SIG-M5 (cell line): ENCODE measurements at regions not wholly inside any gene's neighbourhood (a gene's known extent, or its start where the extent isn't known, plus 50 kb on each side); places are given as distances from the start of the nearest gene placed in this dataset.
"Not testable (repeated sequence)": the region's sequence is repeated elsewhere in the genome, so short reads cannot be mapped to it uniquely, and the experiment has no call there.

Source experiments
- DNase-seq: peaks from one replicate; lab custom pipeline; 2025; lab: John Stamatoyannopoulos, UW

DNA sequence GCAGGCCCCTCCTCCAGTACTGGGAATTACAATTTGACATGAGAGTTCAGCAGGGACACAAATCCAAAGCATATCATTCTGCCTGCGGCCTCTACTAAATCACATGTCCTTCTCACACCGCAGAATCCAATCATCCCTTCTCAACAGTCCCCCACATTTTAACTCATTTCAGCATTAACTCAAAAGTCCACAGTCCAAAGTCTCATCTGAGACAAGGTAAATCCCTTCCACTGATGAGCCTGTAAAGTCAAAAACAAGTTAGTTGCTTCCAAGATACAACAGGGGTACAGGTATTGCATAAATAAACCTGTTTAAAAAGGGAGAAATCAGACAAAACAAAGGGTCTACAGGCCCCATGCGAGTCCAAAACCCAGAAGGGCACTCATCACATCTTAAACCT lies 64.0 kb downstream of the EBNA1BP2 start:
- DNase-seq: no peak

DNA sequence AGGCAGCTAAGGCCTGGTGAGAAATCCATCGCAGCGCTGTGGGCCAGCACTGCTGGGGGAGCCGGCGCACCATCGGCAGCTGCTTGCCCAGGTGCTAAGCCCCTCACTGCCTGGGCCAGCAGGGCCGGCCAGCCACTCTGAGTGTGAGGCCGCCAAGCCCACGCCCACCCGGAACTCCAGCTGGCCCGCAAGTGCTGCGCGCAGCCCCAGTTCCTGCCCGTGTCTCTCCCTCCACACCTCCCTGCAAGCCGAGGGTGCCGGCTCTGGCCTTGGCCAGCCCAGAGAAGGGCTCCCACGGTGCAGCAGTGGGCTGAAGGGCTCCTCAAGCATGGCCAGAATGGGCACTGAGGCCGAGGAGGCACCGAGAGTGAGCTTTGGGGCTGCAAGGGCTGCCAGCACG lies 64.4 kb downstream of the EBNA1BP2 start:
- DNase-seq: no peak

DNA sequence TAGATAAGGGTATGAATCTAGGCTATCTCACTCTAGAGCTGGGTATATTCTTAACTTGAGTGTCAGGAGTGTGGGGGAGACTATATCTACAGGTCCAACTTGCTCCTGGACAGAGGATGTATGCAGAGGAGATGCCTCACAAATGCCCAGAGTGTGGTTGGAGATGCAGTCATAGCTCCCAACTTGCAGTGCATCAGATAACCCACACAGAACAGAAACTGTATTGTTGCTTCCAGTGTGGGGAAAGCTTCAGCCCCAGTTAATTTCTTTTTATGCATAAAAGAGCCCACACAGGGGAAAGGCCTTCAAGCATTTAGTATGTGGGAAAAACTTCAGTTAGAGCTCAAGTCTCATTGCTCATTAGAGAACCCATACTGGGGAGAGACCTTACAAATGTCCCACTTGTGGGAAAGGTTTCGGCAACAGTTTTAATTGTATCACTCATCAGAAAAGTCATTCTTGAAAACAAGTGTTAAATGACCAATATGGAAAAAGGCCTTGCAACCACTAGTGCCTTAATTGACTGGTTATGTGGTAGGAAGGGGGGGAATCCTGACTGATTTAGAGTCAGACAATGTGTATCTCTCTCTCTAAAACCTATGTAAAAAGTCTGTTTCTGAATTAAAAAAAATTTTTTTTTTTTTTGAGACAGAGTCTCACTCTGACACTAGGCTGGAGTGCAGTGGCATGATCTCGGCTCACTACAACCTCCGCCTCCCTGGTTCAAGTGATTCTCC lies 67.9 kb downstream of the EBNA1BP2 start:
- DNase-seq: no peak

DNA sequence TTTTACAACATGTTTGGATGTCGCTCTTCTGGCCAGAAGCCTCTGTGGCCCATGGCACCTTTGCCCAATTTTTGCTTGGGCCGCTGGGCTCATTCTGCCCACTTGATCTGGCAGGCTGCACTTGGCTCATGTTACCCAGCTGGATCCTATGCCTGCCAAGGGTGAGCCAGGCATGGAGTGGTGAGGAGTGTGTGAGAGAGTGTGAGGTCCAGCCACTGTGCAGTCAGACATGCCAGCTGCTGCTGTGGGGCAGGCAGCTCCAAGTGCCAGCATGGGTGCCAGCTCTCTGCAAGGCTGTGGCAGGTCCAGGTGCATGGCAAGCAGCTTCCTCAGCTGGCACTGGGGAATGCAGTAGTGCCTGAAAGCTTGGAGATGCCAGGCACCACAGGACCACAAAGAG lies 71.0 kb downstream of the EBNA1BP2 start:
- no peak for DNase-seq

DNA sequence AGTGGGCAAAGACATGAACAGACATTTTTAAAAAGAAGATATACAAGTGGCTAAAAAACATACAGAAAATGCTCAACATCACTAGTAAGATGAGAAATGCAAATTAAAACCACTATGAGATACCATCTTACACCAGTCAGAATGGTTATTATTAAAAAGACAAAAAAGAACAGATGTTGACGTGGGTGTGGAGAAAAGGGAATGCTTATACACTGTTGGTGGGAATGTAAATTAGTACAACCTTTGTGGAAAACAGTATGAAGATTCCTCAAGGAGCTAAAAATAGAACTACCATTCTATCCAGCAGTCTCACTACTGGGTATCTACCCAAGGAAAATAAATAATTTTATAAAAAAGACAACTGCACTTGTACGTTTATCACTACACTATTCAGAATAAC lies 73.9 kb downstream of the EBNA1BP2 start:
- no peak for DNase-seq

DNA sequence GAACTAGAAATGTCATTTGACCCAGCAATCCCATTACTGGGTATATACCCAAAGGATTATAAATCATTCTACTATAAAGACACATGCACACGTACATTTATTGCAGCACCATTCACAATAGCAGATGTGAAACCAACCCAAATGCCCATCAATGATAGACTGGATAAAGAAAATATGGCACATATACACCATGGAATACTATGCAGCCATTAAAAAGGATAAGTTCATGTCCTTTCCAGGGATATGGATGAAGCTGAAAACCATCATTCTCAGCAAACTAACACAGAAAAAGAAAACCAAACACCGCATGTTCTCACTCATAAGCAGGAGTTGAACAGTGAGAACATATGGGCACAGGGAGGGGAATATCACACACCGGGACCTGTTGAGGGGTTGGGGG lies 75.6 kb downstream of the EBNA1BP2 start:
- not testable (repeated sequence) for DNase-seq

DNA sequence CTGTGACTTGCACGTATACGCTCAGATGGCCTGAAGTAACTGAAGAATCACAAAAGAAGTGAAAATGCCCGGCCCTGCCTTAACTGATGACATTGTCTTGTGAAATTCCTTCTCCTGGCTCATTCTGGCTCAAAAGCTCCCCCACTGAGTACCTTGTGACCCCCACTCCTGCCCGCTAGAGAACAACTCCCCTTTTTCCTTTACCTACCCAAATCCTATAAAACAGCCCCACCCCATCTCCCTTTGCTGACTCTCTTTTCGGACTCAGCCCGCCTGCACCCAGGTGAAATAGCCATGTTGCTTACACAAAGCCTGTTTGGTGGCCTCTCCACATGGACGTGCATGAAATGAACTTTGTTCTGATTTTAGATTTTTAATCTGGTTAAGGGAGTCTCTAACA lies 81.3 kb downstream of the EBNA1BP2 start:
- DNase-seq: not testable (repeated sequence)

DNA sequence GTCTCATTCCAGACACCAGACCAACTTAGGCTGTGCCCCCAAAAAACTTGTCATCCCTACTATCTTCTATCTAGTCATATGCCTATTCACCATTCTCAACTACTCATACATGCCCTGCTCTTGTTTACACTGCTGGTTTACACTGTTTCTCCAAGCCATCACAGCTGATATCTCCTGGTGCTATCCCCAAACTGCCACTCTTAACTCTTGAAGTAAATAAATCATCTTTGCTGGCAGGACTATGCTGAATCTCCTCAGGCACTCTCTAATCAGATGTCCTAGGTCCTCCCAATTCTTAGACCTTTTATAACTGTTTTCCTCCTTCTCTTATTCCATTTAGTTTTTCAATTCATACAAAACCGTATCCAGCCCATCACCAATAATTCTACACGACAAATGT lies 81.9 kb downstream of the EBNA1BP2 start:
- not testable (repeated sequence) for DNase-seq

DNA sequence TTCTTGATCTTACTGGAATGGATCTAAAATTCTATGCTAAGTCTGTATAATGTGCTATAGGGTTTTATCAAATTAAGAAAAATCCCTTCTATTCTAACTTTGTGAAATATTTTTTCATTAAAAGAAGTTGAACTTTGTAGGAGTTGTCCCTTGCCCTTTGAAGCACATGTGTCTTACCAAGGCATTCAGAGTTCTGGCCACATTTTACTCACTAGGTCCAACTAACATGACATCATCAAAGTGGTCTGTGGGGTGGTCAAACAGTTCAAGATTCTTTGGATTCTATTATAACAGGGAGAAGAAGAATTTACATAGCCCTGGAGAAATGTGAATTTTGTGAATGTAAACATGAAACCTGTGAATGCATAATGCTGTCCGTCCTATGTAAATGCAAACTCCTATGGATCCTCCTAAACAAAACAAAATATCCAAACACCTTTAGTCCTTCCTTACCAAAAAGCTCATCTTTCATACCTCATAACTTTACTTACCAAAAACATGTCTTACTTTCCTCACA lies 88.7 kb downstream of the EBNA1BP2 start:
- no peak for DNase-seq

DNA sequence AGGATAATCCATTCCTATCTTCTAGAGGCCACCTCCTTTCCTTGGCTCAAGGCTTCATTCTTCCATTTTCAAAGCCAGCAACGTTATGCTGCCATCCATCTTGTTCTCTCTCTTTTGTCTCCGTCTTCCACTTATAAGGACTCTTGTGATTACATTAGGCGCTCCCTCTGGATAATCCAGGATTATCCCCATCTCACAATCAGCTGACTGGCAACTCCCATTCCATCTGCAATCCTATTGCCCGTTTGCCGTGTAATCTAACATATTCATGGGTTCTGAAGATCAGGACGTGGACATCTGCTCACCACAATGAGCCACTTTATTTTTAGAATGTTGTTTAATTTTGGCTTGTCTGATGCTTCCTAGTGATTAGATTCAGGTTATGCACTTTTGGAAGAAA lies 89.3 kb downstream of the EBNA1BP2 start:
- DNase-seq: no peak

DNA sequence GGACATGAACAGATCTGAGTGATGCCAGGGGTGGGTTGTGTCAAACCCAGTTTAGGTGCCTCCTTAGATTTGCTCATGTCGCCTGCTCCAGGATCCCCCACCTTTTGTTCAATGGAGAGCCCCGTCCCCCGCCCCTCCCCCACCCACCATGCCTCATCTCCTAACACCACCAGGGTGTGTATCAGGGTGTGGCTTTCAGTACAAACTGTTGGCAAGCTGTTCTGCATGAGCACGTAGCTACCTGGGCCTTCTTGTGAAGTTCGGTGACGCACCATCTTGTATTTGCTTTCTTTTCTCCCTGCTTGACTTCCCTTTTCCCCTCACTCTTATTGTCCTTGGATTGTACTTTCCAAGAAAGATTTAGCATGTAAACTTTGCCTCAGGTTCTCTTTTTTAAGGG lies 94.8 kb downstream of the EBNA1BP2 start:
- no peak for DNase-seq

DNA sequence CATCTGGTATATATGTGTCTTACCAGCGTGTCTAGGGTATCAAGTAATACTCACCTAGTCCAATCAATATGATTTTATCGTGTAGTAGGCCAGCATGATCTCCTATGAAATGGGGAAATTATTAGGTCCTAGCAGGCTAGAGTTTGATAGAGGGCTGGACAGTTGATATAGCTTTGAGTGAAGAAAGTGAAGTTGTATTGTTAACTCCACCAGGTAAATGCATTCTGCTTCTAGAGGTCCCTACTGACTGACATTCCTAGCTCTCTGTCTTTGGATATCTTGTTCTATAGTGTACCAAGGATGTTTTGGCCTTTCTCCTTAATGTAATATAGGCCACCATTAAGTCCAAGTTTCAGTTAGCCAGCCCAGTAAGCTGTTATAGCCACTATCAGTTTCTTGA lies 97.4 kb downstream of the EBNA1BP2 start:
- DNase-seq: no peak

DNA sequence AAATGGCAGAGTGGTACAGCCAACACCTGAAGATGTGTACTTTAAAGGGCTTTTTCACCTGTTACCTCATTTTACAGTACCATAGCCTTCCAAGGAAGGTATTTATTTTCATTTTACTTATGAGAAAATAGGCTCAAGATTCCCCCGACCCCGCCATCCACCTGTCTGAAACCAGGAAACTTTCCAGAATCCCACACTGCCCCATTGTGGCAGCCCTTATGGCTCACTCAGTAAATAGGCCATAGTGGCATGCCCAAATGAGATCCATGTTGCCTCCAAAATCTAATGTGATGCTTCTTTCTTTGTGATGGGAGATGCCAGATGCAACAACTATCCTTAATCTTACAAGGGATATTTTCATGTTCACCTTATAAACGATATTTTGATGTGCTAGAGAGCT lies 97.8 kb downstream of the EBNA1BP2 start:
- no peak for DNase-seq

DNA sequence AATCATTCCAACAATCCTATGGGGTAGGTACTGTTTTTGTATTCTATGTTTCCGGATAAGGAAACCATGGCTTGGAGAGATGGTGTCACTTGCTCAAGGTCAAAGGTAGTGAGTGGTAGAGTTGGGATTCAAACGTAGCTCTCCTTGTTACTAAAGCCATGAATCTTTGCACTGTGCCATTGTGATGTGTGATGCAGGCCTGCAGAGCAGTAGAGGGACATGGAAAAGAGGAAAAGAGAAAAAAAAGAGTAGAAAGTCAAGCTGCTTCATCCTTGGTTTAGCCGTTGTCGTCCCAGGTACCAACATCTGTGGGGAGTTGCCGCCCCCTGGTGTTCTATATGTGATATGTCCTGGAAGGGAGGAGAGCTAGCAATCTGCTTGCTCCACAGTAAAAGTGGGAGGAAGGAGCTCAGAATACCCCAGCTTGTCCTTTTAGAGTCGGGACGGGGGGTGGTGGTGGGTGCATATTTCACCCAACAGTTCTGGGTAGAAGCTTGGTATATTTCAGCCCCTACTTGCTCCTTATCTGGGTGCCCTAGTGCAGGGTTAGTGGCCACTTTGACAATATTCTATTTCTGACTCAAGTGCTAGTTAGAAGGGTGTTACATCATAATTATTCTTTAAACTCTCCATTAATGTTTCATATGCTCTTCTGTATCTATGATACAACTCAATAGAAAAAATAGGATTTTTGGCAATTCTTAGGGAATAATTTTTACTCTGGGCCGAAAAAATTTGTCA lies 98.4 kb downstream of the EBNA1BP2 start:
- DNase-seq: no peak

DNA sequence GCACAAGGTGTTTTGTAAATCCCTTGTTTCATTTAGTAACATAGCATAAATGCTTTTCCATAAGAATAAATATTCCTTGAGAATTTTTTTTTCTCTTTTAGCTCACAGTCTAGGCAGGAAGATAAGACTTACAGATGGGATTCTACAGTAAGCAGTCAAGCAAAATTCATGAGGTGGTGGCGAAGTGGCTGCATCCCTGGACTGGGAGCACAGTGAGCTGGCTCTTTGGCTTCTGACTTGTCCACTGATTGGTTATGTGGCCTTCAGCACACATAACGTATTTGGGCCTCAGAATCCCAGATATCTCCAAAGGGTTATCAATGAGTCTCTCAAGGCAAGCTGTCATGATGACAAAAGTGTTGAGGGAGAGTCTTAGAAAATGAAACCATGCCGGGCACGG lies 99.8 kb downstream of the EBNA1BP2 start:
- DNase-seq: no peak

DNA sequence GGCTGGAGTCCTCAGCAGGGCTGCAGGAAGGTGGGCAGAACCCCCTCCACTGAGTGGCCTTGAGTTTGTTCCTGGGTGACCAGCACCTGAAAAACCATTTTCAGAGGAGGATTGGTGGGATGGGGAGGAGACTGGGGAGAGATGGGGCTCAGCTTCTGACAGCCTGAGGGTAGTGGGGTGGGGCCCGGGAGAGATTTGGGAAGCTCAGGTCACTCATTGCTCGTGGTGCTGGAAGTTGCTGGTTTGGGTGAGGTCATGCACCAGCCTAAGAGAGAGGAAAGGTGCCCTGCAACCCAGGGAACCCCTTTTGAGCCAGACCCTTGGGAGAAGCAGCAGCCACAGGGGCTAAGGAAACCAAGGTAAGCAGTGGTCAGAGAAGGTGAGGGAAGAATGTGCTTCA lies 100.8 kb downstream of the EBNA1BP2 start:
- no peak for DNase-seq

DNA sequence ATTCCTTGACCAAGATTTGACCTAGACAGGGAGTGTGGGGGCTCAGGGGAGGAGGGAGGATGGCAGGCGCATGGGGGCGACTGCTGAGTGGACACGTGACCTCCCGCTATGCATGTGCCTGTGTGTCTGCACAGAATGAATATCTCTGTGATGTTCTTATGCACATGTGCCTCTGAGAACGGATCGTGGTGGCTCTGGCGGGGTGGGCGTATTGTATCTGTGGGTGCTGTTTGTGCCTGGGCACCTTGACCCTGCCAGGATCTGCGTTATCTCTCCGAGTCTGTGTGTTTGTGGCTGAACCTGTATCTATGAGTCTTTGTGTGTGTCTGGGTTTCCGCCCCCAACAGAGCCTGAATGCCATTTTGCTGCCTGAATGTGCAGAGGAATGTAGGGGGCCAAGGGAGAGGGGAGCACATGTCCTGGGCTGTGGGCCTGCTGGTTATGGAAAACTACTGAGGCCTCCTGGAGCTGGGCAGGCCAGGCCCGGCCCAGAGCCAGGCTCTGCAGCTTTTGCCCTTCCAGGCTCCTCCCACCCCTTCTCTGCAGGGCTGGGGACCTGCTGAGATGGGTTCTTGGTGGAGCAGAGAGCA lies 102.5 kb downstream of the EBNA1BP2 start:
- DNase-seq: no peak

DNA sequence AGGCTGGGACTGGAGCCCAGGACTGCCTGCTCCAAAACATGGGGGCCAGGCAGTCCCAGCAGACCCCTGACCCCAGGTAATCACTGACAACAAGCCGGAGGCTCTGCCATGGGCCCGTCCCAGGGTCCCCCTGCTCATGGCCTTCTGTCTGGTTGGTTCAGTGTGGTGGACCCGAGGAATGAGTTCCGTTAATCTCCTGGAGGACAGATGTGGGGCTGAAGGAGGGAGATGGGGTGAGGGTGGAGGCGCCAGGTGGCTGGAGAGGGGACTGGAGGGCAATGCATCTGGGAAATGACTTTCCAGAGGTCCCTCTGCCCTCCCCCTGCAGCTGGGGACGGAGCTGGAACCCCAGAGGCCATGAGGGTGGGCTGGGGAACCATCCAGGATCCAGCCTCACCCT lies 103.2 kb downstream of the EBNA1BP2 start:
- DNase-seq: no peak

DNA sequence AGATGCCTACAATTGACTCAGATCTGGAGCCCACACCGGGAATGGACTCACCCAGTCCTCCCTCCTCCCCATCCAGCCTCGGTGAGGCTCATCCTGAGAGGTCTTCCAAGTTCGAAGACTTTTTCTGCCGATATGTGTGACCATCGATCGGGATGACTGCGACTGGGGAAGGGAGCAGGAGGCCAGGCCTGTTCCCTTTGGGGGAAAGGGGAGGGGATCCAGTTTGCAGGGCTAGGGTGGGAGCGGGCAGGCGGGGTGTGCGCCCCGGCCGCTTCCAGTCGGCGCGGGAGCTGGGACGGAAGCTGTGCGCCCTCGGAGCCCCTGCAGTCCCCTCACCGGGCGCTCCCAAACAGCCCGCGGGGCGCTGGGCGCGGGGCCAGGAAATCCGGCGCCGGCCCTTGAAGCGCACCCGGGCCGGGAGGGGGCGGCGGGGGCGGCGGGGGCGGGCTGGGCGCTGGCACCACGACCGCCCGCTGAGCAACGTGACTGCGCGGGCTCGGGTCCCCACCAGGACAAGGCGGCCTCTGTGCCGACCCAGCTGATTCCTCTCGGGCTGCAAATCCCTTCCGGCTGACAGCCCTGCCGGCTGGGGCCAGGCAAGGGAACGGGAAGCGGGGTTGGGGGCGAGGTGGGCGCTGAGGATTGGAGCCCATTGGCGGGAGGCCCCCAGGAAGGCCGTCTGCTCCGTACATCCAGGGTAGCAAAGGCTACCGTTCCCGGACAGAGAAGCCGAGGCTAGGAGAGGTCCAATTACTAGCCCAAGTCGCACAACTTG lies 103.9 kb downstream of the EBNA1BP2 start:
- no peak for DNase-seq

DNA sequence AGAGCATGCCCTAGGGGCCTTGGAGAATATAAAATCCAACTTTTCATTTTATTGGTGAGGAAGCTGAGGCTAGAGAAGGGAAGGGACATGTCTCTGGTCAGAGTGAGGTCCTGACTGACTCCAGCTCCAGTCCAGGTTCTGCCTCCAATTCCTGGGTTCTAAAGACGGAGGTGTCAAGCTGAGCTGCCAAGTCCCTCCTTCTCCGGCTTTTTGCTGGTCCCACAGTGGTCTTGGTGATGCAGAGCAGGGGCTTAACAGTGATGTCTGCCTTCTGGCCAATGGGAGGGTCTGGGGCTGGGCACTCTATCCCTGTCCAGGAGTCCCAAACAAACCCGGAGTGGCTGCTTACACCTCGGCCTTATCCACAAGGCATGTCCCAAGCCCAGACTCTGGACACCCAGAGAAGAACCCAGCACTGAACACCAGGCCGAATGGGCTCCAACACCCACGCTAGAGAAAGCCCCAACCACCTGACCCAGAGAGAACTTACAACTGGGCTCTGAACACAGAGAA lies 104.8 kb downstream of the EBNA1BP2 start:
- no peak for DNase-seq

DNA sequence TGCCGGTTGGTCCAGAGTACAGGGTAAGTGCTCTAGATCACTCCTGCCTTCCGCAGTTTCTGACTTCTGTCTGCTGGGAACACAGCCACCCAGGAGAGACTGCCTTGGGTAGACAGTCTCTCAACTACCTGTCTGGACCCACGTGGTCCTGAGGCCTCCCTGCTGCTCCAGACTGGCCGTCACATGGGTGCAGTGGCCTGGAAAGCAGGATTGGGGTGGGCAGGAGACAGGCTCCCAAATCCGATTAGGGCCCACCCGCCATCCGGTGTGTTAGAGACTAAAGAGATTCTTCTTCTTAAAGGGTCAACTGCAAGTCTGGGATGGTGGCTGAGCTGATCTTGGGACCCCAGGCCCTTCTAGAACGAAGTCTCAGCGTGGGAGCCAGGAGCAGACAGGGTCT lies 105.5 kb downstream of the EBNA1BP2 start:
- DNase-seq: no peak
